ENCODE measurements at regions not wholly inside any gene's neighbourhood (a gene's known extent, or its start where the extent isn't known, plus 50 kb on each side); places are given as distances from the start of the nearest gene placed in this dataset.

- no peak overlapping the region for H3K4me3 ChIP-seq
- WGBS (ENCODE audit: insufficient coverage, low coverage, missing lambda C conversion rate) = 12% methylated on average over 2 of the region's 2 CpGs
- no peaks in the 10 kb centered on the region for H3K36me3 ChIP-seq (ENCODE audit: control insufficient read depth, insufficient read depth, low read length)
- no peak for DNase-seq (ENCODE audit: extremely low read depth in 1 of 4, low spot score in 3 of 4)
- no peak for TF ChIP-seq ZBTB1 (CRISPR knock-in tag; IDR thresholded peaks at IDR 0.05; ENCODE audit: borderline replicate concordance, low read depth)
- TF ChIP-seq SMARCA4 (IDR thresholded peaks at IDR 0.05) = no peak
- TF ChIP-seq BHLHE40 (IDR thresholded peaks at IDR 0.05; ENCODE audit: low read length) = no peak
- no peak overlapping the region for H3K27ac ChIP-seq (ENCODE audit: extremely low read depth, low read depth, low read length)
- no peak for FAIRE-seq
- H3K9me1 ChIP-seq (ENCODE audit: control insufficient read depth, insufficient read depth, low read length) = no peaks in the 10 kb centered on the region
- in situ Hi-C loops (cut with MboI) = no loop called here
- ChIA-PET POLR2A (no interaction called here), CTCF (ENCODE audit: low intra/inter-chr PET ratio) (no interaction called here)
- no peaks in the 10 kb centered on the region for H3K4me1 ChIP-seq (replicated peaks in 1 of 2; ENCODE audit: control insufficient read depth in 2 of 2, insufficient read depth in 2 of 2, low read length in 2 of 2)
- H2AFZ ChIP-seq (ENCODE audit: low read depth, low read length) = no peak overlapping the region
- no peak overlapping the region for H3K9ac ChIP-seq (ENCODE audit: insufficient read depth in 1 of 2, low read depth in 2 of 2, low read length in 2 of 2)
- H3K9me3 ChIP-seq (replicated peaks; ENCODE audit: control insufficient read depth, insufficient read depth, low read depth, low read length) = 0 out of 2 replicates have a peak, but pooled peaks cover 2% of the 10 kb centered on the region
- H3K27me3 ChIP-seq (ENCODE audit: control insufficient read depth in 2 of 2, insufficient read depth in 2 of 2, low read length in 2 of 2) = no peaks in the 10 kb centered on the region
- no peaks in the 10 kb centered on the region for H3K79me2 ChIP-seq (ENCODE audit: control insufficient read depth, insufficient read depth, low read length)
- no peak for ATAC-seq
- H3K4me2 ChIP-seq (ENCODE audit: insufficient read depth, low read length) = no peak overlapping the region
- intact Hi-C loops (cut with micrococcal nuclease) = no loop called here
- BruUV-seq (replicated peaks) = no TSS peak
- H4K20me1 ChIP-seq (replicated peaks; ENCODE audit: control insufficient read depth, insufficient read depth, low read length) = no peaks in the 10 kb centered on the region
These were observed 463.7 kb downstream of the CYLC2 start for GRCh38 chr9:103458826-103459225.

- ATAC-seq (no peak), FAIRE-seq (no peak), DNase-seq (ENCODE audit: extremely low read depth in 1 of 4, low spot score in 3 of 4) (no peak)
- ChIA-PET POLR2A (no interaction called here), CTCF (ENCODE audit: low intra/inter-chr PET ratio) (no interaction called here)
- no peaks in the 10 kb centered on the region for H4K20me1 ChIP-seq (replicated peaks; ENCODE audit: control insufficient read depth, insufficient read depth, low read length)
- intact Hi-C loops (cut with micrococcal nuclease) = no loop called here
- no peak overlapping the region for H3K4me3 ChIP-seq
- no peak overlapping the region for H3K9ac ChIP-seq (ENCODE audit: insufficient read depth in 1 of 2, low read depth in 2 of 2, low read length in 2 of 2)
- 0% methylated on average over 4 of the region's 5 CpGs for WGBS (ENCODE audit: insufficient coverage, low coverage, missing lambda C conversion rate)
- no peaks in the 10 kb centered on the region for H3K79me2 ChIP-seq (ENCODE audit: control insufficient read depth, insufficient read depth, low read length)
- no peaks in the 10 kb centered on the region for H3K27me3 ChIP-seq (ENCODE audit: control insufficient read depth in 2 of 2, insufficient read depth in 2 of 2, low read length in 2 of 2)
- BruUV-seq (replicated peaks) = no TSS peak
- H3K9me1 ChIP-seq (ENCODE audit: control insufficient read depth, insufficient read depth, low read length) = no peaks in the 10 kb centered on the region
- H3K4me1 ChIP-seq (replicated peaks in 1 of 2; ENCODE audit: control insufficient read depth in 2 of 2, insufficient read depth in 2 of 2, low read length in 2 of 2) = no peaks in the 10 kb centered on the region
- in situ Hi-C loops (cut with MboI) = no loop called here
- H3K27ac ChIP-seq (ENCODE audit: extremely low read depth, low read depth, low read length) = no peak overlapping the region
- H3K4me2 ChIP-seq (ENCODE audit: insufficient read depth, low read length) = no peak overlapping the region
- H3K36me3 ChIP-seq (ENCODE audit: control insufficient read depth, insufficient read depth, low read length) = no peaks in the 10 kb centered on the region
- no peaks in the 10 kb centered on the region for H3K9me3 ChIP-seq (replicated peaks; ENCODE audit: control insufficient read depth, insufficient read depth, low read depth, low read length)
- no peak overlapping the region for H2AFZ ChIP-seq (ENCODE audit: low read depth, low read length)
- TF ChIP-seq MGA (IDR thresholded peaks at IDR 0.05) (no peak), ARID2 (IDR thresholded peaks at IDR 0.05) (no peak), NFE2 (IDR thresholded peaks at IDR 0.05; ENCODE audit: low read depth) (peak; percentile 32; the same call in 1 of the 2 replicates)
These were observed 476.1 kb downstream of the CYLC2 start for GRCh38 chr9:103471241-103471640.
